ENCODE measurements at regions not wholly inside any gene's neighbourhood (a gene's known extent, or its start where the extent isn't known, plus 50 kb on each side); places are given as distances from the start of the nearest gene placed in this dataset.
"Not testable (repeated sequence)": the region's sequence is repeated elsewhere in the genome, so short reads cannot be mapped to it uniquely, and the experiment has no call there.

GRCh38 chrX:74063426-74064155 lies 211.1 kb upstream of the XIST start:
- DNase-seq: no peak

GRCh38 chrX:74061879-74062278 lies 209.4 kb upstream of the XIST start:
- DNase-seq: no peak

GRCh38 chrX:74049126-74049525 lies 196.6 kb upstream of the XIST start:
- no peak for DNase-seq

GRCh38 chrX:74034066-74034465 lies 181.6 kb upstream of the XIST start:
- DNase-seq: not testable (repeated sequence)

- DNase-seq: not testable (repeated sequence)
Observed at GRCh38 chrX:74031527-74031926, 179.0 kb upstream of the XIST start.

GRCh38 chrX:74030766-74031165 lies 178.3 kb upstream of the XIST start:
- DNase-seq: not testable (repeated sequence)

GRCh38 chrX:74025145-74025544 lies 172.6 kb upstream of the XIST start:
- DNase-seq: not testable (repeated sequence)

GRCh38 chrX:74023203-74023602 lies 170.7 kb upstream of the XIST start:
- DNase-seq: no peak

- DNase-seq: no peak
Observed at GRCh38 chrX:74018253-74018652, 165.7 kb upstream of the XIST start.

- DNase-seq: peak; percentile 29 to 34
Observed at GRCh38 chrX:74015379-74016019, 163.0 kb upstream of the XIST start.

- no peak for DNase-seq
Observed at GRCh38 chrX:74009041-74009440, 156.5 kb upstream of the XIST start.

GRCh38 chrX:73992019-73992418 lies 139.5 kb upstream of the XIST start:
- no peak for DNase-seq

GRCh38 chrX:73987166-73987565 lies 134.7 kb upstream of the XIST start:
- no peak for DNase-seq

- no peak for DNase-seq
Observed at GRCh38 chrX:73979551-73980131, 127.1 kb upstream of the XIST start.

GRCh38 chrX:73977542-73978169 lies 125.1 kb upstream of the XIST start:
- no peak for DNase-seq

- not testable (repeated sequence) for DNase-seq
Observed at GRCh38 chrX:73967461-73967860, 114.9 kb upstream of the XIST start.

GRCh38 chrX:73965833-73966232 lies 113.3 kb upstream of the XIST start:
- no peak for DNase-seq

GRCh38 chrX:73964579-73964978 lies 112.1 kb upstream of the XIST start:
- DNase-seq: no peak

- DNase-seq: no peak
Observed at GRCh38 chrX:73963682-73964081, 111.2 kb upstream of the XIST start.

GRCh38 chrX:73962948-73963347 lies 110.4 kb upstream of the XIST start:
- DNase-seq: no peak

- DNase-seq: not testable (repeated sequence)
Observed at GRCh38 chrX:73961867-73962266, 109.4 kb upstream of the XIST start.

- DNase-seq: no peak
Observed at GRCh38 chrX:73944563-73944908, 92.0 kb upstream of the XIST start.

GRCh38 chrX:73943693-73944562 lies 91.4 kb upstream of the XIST start:
- DNase-seq: peak; percentile 69 to 81
